Putamen (tissue), 1 donor: ENCODE measurements at regions not wholly inside any gene's neighbourhood (a gene's known extent, or its start where the extent isn't known, plus 50 kb on each side); places are given as distances from the start of the nearest gene placed in this dataset.

Source experiments
- DNase-seq: peaks from one replicate; pipeline ENCODE4 v3.0.0-alpha.2; 2016; ENCODE audit warnings: low spot score

GRCh38 chr2:121900391-121900790 lies 144.9 kb downstream of the TSN start:
- no peak for DNase-seq

- DNase-seq, result peak; percentile 43
Measured at GRCh38 chr2:121902171-121902591, 146.7 kb downstream of the TSN start.

- DNase-seq, result no peak
Measured at GRCh38 chr2:121902616-121903015, 147.2 kb downstream of the TSN start.

GRCh38 chr2:121903037-121903689 lies 147.7 kb downstream of the TSN start:
- no peak for DNase-seq

GRCh38 chr2:121904656-121905055 lies 149.2 kb downstream of the TSN start:
- DNase-seq, result no peak

GRCh38 chr2:121905201-121905600 lies 149.8 kb downstream of the TSN start:
- no peak for DNase-seq

GRCh38 chr2:121906170-121906569 lies 150.7 kb downstream of the TSN start:
- no peak for DNase-seq

GRCh38 chr2:121907928-121908327 lies 152.5 kb downstream of the TSN start:
- DNase-seq, result no peak

- no peak for DNase-seq
Measured at GRCh38 chr2:121910139-121910538, 154.7 kb downstream of the TSN start.

GRCh38 chr2:121911036-121911435 lies 155.6 kb downstream of the TSN start:
- DNase-seq, result no peak

- DNase-seq, result no peak
Measured at GRCh38 chr2:121917143-121917542, 161.7 kb downstream of the TSN start.

GRCh38 chr2:121918231-121918630 lies 162.8 kb downstream of the TSN start:
- no peak for DNase-seq

GRCh38 chr2:121919803-121920202 lies 164.4 kb downstream of the TSN start:
- no peak for DNase-seq

GRCh38 chr2:121925466-121925865 lies 170.0 kb downstream of the TSN start:
- DNase-seq, result no peak

GRCh38 chr2:121943285-121943684 lies 187.8 kb downstream of the TSN start:
- DNase-seq, result no peak

- peak; percentile 51 for DNase-seq
Measured at GRCh38 chr2:121944072-121944831, 188.8 kb downstream of the TSN start.

GRCh38 chr2:121947674-121948073 lies 192.2 kb downstream of the TSN start:
- no peak for DNase-seq

GRCh38 chr2:121949271-121949670 lies 193.8 kb downstream of the TSN start:
- DNase-seq, result no peak

GRCh38 chr2:121955426-121955825 lies 200.0 kb downstream of the TSN start:
- no peak for DNase-seq

GRCh38 chr2:121955872-121956271 lies 200.4 kb downstream of the TSN start:
- DNase-seq, result no peak

- no peak for DNase-seq
Measured at GRCh38 chr2:121960251-121960650, 204.8 kb downstream of the TSN start.

- DNase-seq, result no peak
Measured at GRCh38 chr2:121961761-121962160, 206.3 kb downstream of the TSN start.

GRCh38 chr2:121965661-121966060 lies 210.2 kb downstream of the TSN start:
- DNase-seq, result no peak

- DNase-seq, result no peak
Measured at GRCh38 chr2:121966663-121967062, 211.2 kb downstream of the TSN start.
